HCT116 (cell line): ENCODE measurements at regions not wholly inside any gene's neighbourhood (a gene's known extent, or its start where the extent isn't known, plus 50 kb on each side); places are given as distances from the start of the nearest gene placed in this dataset.
A peak's percentile ranks its signal among the peaks of the same experiment; 100 is the strongest.

Experiments
- ATAC-seq: fragments of 200-7000 bp; cut with Tn5 transposase; 2 replicates; pipeline ENCODE4 v1.9.1; 2020; ENCODE audit warnings: mild to moderate bottlenecking, moderate library complexity
- BruUV-seq: library from RNA; stranded (reverse); fragments of 400-500 nt; replicated peaks from 2 replicates; lab custom pipeline; 2021; lab: Mats Ljungman, UMichigan
- CTCF ChIA-PET: fragments of 300-600 bp; sonication (Branson Sonifier 250); formaldehyde crosslinking; loops from one replicate; lab custom pipeline; 2021; ENCODE audit warnings: antibody characterized with exemption; lab: Charles Lee
- POLR2A ChIA-PET: fragments of 300-600, 350-600 bp; sonication (Branson Sonifier 250); formaldehyde crosslinking; loops from one replicate; lab custom pipeline; 2021; ENCODE audit warnings: antibody characterized with exemption; lab: Charles Lee
- RAD21 ChIA-PET, 2 experiments: fragments of 300-600 bp; sonication (Branson Sonifier 250); formaldehyde crosslinking; loops; one replicate each; lab custom pipeline; 2023; ENCODE audit warnings: low total read pairs in 2 of 2; ENCODE audit not compliant: uncharacterized antibody in 2 of 2, unreplicated experiment in 2 of 2, low non-redundant PET in 1 of 2; lab: Charles Lee
- DNase-seq: peaks from one replicate; pipeline ENCODE4 v3.0.0-alpha.2; 2010; ENCODE audit warnings: low read depth, low spot score
- H2AFZ ChIP-seq: fragments of 200-600 bp; shearing (Covaris generic), sonication (generic); 2 replicates; pipeline ENCODE4 v1.6.1; 2017; ENCODE audit warnings: low read depth, mixed run types, mixed read lengths, antibody characterized with exemption, low read length; ENCODE audit not compliant: poor library complexity, severe bottlenecking
- H3K27ac ChIP-seq: 2 replicates; pipeline ENCODE4 v1.5.1; 2012; ENCODE audit warnings: low read depth, low read length
- H3K27me3 ChIP-seq: fragments of 200-600 bp; sonication (generic); 2 replicates; pipeline ENCODE4 v1.6.1; 2016; ENCODE audit warnings: mixed run types, low read length, mixed read lengths; ENCODE audit not compliant: insufficient read depth
- H3K36me3 ChIP-seq, 2 experiments: fragments of 200-500 bp in 1 of 2; fragments of 200-600 bp in 1 of 2; sonication (Bioruptor generic) in 1 of 2; sonication (generic) in 1 of 2; 2 replicates each; pipeline versions ENCODE4 v1.5.1 to v1.6.1; 2014 to 2016; ENCODE audit warnings: low read length in 2 of 2, inconsistent platforms in 1 of 2, mixed read lengths in 1 of 2, mixed run types in 1 of 2; ENCODE audit not compliant: insufficient read depth in 2 of 2, control insufficient read depth in 1 of 2
- H3K4me1 ChIP-seq, 2 experiments: fragments of 200-600 bp in 1 of 2; sonication (generic) in 1 of 2; 2 replicates each; pipeline versions ENCODE4 v1.5.1 to v1.6.1; 2012 to 2017; ENCODE audit warnings: low read length in 2 of 2, inconsistent platforms in 1 of 2, mild to moderate bottlenecking in 1 of 2, mixed read lengths in 1 of 2, mixed run types in 1 of 2, moderate library complexity in 1 of 2; ENCODE audit not compliant: insufficient read depth in 2 of 2, control insufficient read depth in 1 of 2
- H3K4me2 ChIP-seq: fragments of 200-600 bp; sonication (generic); 2 replicates; pipeline ENCODE4 v1.6.1; 2017; ENCODE audit warnings: mixed run types, low read length, mixed read lengths
- H3K4me3 ChIP-seq, 2 experiments: fragments of 200-600 bp in 1 of 2; sonication (generic) in 1 of 2; replicated peaks in 1 of 2; 2 replicates each; pipeline ENCODE4 v1.5.1; 2011 to 2016; ENCODE audit warnings: low read length in 2 of 2, control low read depth in 1 of 2, low read depth in 1 of 2, mild to moderate bottlenecking in 1 of 2, mixed read lengths in 1 of 2, mixed run types in 1 of 2
- H3K79me2 ChIP-seq: fragments of 200-600 bp; sonication (generic); 2 replicates; pipeline ENCODE4 v1.6.1; 2017; ENCODE audit warnings: mild to moderate bottlenecking, mixed run types, low read length, moderate library complexity, mixed read lengths; ENCODE audit not compliant: insufficient read depth
- H3K9ac ChIP-seq: fragments of 200-600 bp; sonication (generic); 2 replicates; pipeline ENCODE4 v1.6.1; 2016; ENCODE audit warnings: low read length, mixed read lengths
- H3K9me2 ChIP-seq: fragments of 200-600 bp; sonication (generic), shearing (Covaris generic); 2 replicates; pipeline ENCODE4 v1.6.1; 2017; ENCODE audit warnings: mixed run types, mild to moderate bottlenecking, moderate library complexity; ENCODE audit not compliant: insufficient read depth
- H3K9me3 ChIP-seq, 2 experiments: fragments of 200-500 bp in 1 of 2; fragments of 200-600 bp in 1 of 2; sonication (Bioruptor generic) in 1 of 2; sonication (generic) in 1 of 2; 2 replicates each; pipeline ENCODE4 v1.6.1; 2014 to 2017; ENCODE audit warnings: low read length in 2 of 2, mixed read lengths in 2 of 2, inconsistent platforms in 1 of 2, low read depth in 1 of 2, mild to moderate bottlenecking in 1 of 2, mixed run types in 1 of 2, moderate library complexity in 1 of 2; ENCODE audit not compliant: control insufficient read depth in 1 of 2, insufficient read depth in 1 of 2
- H4K20me1 ChIP-seq: fragments of 200-600 bp; sonication (generic), shearing (Covaris generic); 2 replicates; pipeline ENCODE4 v1.6.1; 2017; ENCODE audit warnings: mixed run types, mild to moderate bottlenecking, moderate library complexity; ENCODE audit not compliant: insufficient read depth
- ATF3 ChIP-seq: IDR thresholded peaks from 2 replicates; pipeline ENCODE4 v1.6.1; 2012
- CBX3 ChIP-seq: IDR thresholded peaks from 2 replicates; pipeline ENCODE4 v1.6.1; 2012; ENCODE audit warnings: low read depth
- CTCF ChIP-seq, 3 experiments: fragments of 200-600 bp in 1 of 3; sonication (generic) in 1 of 3; IDR thresholded peaks in 2 of 3; conservative IDR thresholded peaks in 1 of 3; 2 replicates each; pipeline ENCODE4 v1.5.1; 2012 to 2017; ENCODE audit warnings: low read depth in 2 of 3, low read length in 2 of 3, antibody characterized with exemption in 1 of 3, borderline replicate concordance in 1 of 3, control low read depth in 1 of 3, mild to moderate bottlenecking in 1 of 3, mixed read lengths in 1 of 3, mixed run types in 1 of 3, moderate library complexity in 1 of 3; ENCODE audit not compliant: insufficient read depth in 1 of 3
- EGR1 ChIP-seq: IDR thresholded peaks from 2 replicates; pipeline ENCODE4 v1.6.1; 2012; ENCODE audit warnings: low read depth
- ELF1 ChIP-seq: IDR thresholded peaks from 2 replicates; pipeline ENCODE4 v1.6.1; 2012; ENCODE audit warnings: low read depth, borderline replicate concordance
- EZH2 ChIP-seq: fragments of 200-600 bp; sonication (generic); IDR thresholded peaks from 2 replicates; pipeline ENCODE4 v1.6.1; 2017; ENCODE audit warnings: antibody characterized with exemption, mixed run types
- EZH2phosphoT487 ChIP-seq: fragments of 200-600 bp; IDR thresholded peaks from 2 replicates; pipeline ENCODE4 v1.6.1; 2018; ENCODE audit warnings: antibody characterized with exemption, borderline replicate concordance
- MAX ChIP-seq: IDR thresholded peaks from 2 replicates; pipeline ENCODE4 v1.6.1; 2012
- POLR2A ChIP-seq: IDR thresholded peaks from 2 replicates; pipeline ENCODE4 v1.7.0; 2011; ENCODE audit warnings: borderline replicate concordance; ENCODE audit not compliant: insufficient read depth, insufficient read length; ENCODE audit errors: extremely low read depth
- RAD21 ChIP-seq: IDR thresholded peaks from 2 replicates; pipeline ENCODE4 v1.6.1; 2012; ENCODE audit warnings: low read depth, mild to moderate bottlenecking
- SP1 ChIP-seq: IDR thresholded peaks from 2 replicates; pipeline ENCODE4 v1.6.1; 2012; ENCODE audit warnings: low read depth
- SRF ChIP-seq: IDR thresholded peaks from 2 replicates; pipeline ENCODE4 v1.6.1; 2012; ENCODE audit warnings: low read depth
- YY1 ChIP-seq: IDR thresholded peaks from 2 replicates; pipeline ENCODE4 v1.6.1; 2011; ENCODE audit warnings: low read length, low read depth, moderate library complexity, mild to moderate bottlenecking; ENCODE audit not compliant: insufficient replicate concordance; ENCODE audit errors: extremely low read depth
- ZFX ChIP-seq: fragments of 450-650 bp; IDR thresholded peaks from 2 replicates; pipeline ENCODE4 v1.6.1; 2017
- ZNF274 ChIP-seq: fragments of 200-500 bp; sonication (Bioruptor generic); IDR thresholded peaks from 2 replicates; pipeline ENCODE4 v1.6.1; 2014; ENCODE audit warnings: mild to moderate bottlenecking, low read depth, low read length, inconsistent platforms
- intact Hi-C: fragments of 100-400 bp; cut with micrococcal nuclease; formaldehyde crosslinking; loops from 2 replicates; pipeline ENCODE4 v1.10.0; 2022

GRCh38 chr15:31974154-31974794 lies 56.0 kb upstream of the CHRNA7 start:
- Histone ChIP-seq H3K4me3 (no peak overlapping the region), H3K27me3 (peaks cover 3% of the 10 kb centered on the region; the same call in 1 of the 2 replicates), H3K9me3 (no peaks in the 10 kb centered on the region)
- ChIA-PET RAD21 (no interaction called here), CTCF (interaction anchor here (1.2 kb wide), 1 partner anchor 486 kb away, joined by 4 read pairs; no protein-coding TSS in a partner anchor), POLR2A (no interaction called here)
- no TSS peak for BruUV-seq
- TF ChIP-seq ZFX (no peak), SP1 (no peak), ELF1 (no peak), YY1 (no peak), POLR2A (no peak)
- TF ChIP-seq, all 23 proteins: peak for 0
- no peaks in the 10 kb centered on the region for H3K9me2 ChIP-seq
- DNase-seq (no peak), ATAC-seq (no peak)
- no peak overlapping the region for H3K27ac ChIP-seq
- intact Hi-C loops: loop anchor here (5.0 to 10.0 kb wide), 3 partner anchors 319 to 532 kb away; no protein-coding TSS in a partner anchor
- no peaks in the 10 kb centered on the region for H3K36me3 ChIP-seq
- H2AFZ ChIP-seq: no peak overlapping the region
- H3K4me2 ChIP-seq: no peak overlapping the region
- H4K20me1 ChIP-seq: no peaks in the 10 kb centered on the region
- peaks cover 6 to 25% of the 10 kb centered on the region in 2 experiments for H3K4me1 ChIP-seq
- no peaks in the 10 kb centered on the region for H3K79me2 ChIP-seq
- no peak overlapping the region for H3K9ac ChIP-seq

GRCh38 chr15:31974855-31975829 lies 55.2 kb upstream of the CHRNA7 start:
- POLR2A ChIA-PET: no interaction called here
- ATAC-seq (peak; percentile 50), DNase-seq (no peak)
- RAD21 ChIA-PET: no interaction called here
- Histone ChIP-seq H3K27ac (no peak overlapping the region), H3K4me3 (no peak overlapping the region), H3K36me3 (no peaks in the 10 kb centered on the region), H3K9ac (no peak overlapping the region), H2AFZ (peak overlapping the region; percentile 93), H3K4me2 (peak overlapping the region; percentile 51), H3K9me3 (no peaks in the 10 kb centered on the region), H4K20me1 (no peaks in the 10 kb centered on the region), H3K9me2 (no peaks in the 10 kb centered on the region), H3K4me1 (peaks cover 6 to 25% of the 10 kb centered on the region in 2 experiments), H3K79me2 (no peaks in the 10 kb centered on the region), H3K27me3 (no peaks in the 10 kb centered on the region)
- no TSS peak for BruUV-seq
- CTCF ChIA-PET: interaction anchor here (1.2 kb wide), 1 partner anchor 486 kb away, joined by 4 read pairs; no protein-coding TSS in a partner anchor
- intact Hi-C loops: loop anchor here (5.0 to 10.0 kb wide), 3 partner anchors 320 to 533 kb away; no protein-coding TSS in a partner anchor
- TF ChIP-seq RAD21: peak; percentile 65
- TF ChIP-seq SP1: no peak
- no peak for TF ChIP-seq ZNF274
- no peak for TF ChIP-seq ATF3
- TF ChIP-seq MAX: no peak
- TF ChIP-seq EGR1: no peak
- no peak for TF ChIP-seq EZH2phosphoT487
- no peak for TF ChIP-seq SRF
- TF ChIP-seq CTCF (IDR thresholded peaks at IDR 0.05 in 2 of 3, conservative IDR thresholded peaks at IDR 0.05 in 1 of 3; ENCODE audit: borderline replicate concordance in 1 of 3, insufficient read depth in 1 of 3, low read depth in 2 of 3, low read length in 2 of 3): peak; percentile 43 to 86 (median 69); a peak in 5 of 6 replicates
- no peak for TF ChIP-seq EZH2
- TF ChIP-seq CBX3: no peak
